B cell (primary cell): ENCODE measurements at regions not wholly inside any gene's neighbourhood (a gene's known extent, or its start where the extent isn't known, plus 50 kb on each side); places are given as distances from the start of the nearest gene placed in this dataset.

Source experiments
- CTCF ChIP-seq: fragments of 200-600 bp; IDR thresholded peaks from one replicate; pipeline ENCODE4 v1.8.0; 2022; ENCODE audit warnings: antibody characterized with exemption, mild to moderate bottlenecking
- EZH2 ChIP-seq: IDR thresholded peaks from 2 replicates; pipeline ENCODE4 v1.6.1; 2012; ENCODE audit warnings: borderline replicate concordance, low read depth, mild to moderate bottlenecking, moderate library complexity, low read length; ENCODE audit not compliant: insufficient read depth, poor library complexity, severe bottlenecking

GRCh38 chr10:123355748-123356481 is 201.7 kb downstream of the BUB3 start:
- TF ChIP-seq CTCF (no peak), EZH2 (no peak)
